Esophagus muscularis mucosa (tissue), 4 donors: ENCODE measurements at regions not wholly inside any gene's neighbourhood (a gene's known extent, or its start where the extent isn't known, plus 50 kb on each side); places are given as distances from the start of the nearest gene placed in this dataset.
"Not testable (repeated sequence)": the region's sequence is repeated elsewhere in the genome, so short reads cannot be mapped to it uniquely, and the experiment has no call there.

ENCODE experiments used
- DNase-seq: peaks from one replicate; pipeline ENCODE4 v3.0.0-alpha.2; 2017; ENCODE audit errors: extremely low spot score
- H3K27ac ChIP-seq, 4 donors: fragments of 200-600 bp; sonication (generic); replicated peaks in 1 of 4; 1 replicate in 3 of 4; 2 replicates in 1 of 4; pipeline ENCODE4 v1.5.1; 2016 to 2019; ENCODE audit warnings: mild to moderate bottlenecking in 1 of 4
- H3K27me3 ChIP-seq, 4 donors: fragments of 200-600 bp; sonication (generic); one replicate each; pipeline versions ENCODE4 v1.5.1 to v1.6.0; 2016 to 2019
- H3K36me3 ChIP-seq, 4 donors: fragments of 200-600 bp; sonication (generic); one replicate each; pipeline ENCODE4 v1.5.1; 2016 to 2019
- H3K4me1 ChIP-seq, 4 donors: fragments of 200-600 bp; sonication (generic); one replicate each; pipeline ENCODE4 v1.5.1; 2016 to 2019
- H3K4me3 ChIP-seq, 4 donors: fragments of 200-600 bp; sonication (generic); 1 replicate in 2 of 4; 2 replicates in 2 of 4; pipeline ENCODE4 v1.5.1; 2016 to 2019; ENCODE audit warnings: mild to moderate bottlenecking in 4 of 4, moderate library complexity in 1 of 4
- H3K9me3 ChIP-seq, 4 donors: fragments of 200-600 bp; sonication (generic); 1 replicate in 3 of 4; 2 replicates in 1 of 4; pipeline ENCODE4 v1.5.1; 2016 to 2019
- CTCF ChIP-seq, 3 experiments: fragments of 200-600 bp in 2 of 3; fragments of 450-650 bp in 1 of 3; sonication (generic) in 2 of 3; IDR thresholded peaks; one replicate each; pipeline ENCODE4 v1.5.1; 2017 to 2019; ENCODE audit warnings: antibody characterized with exemption in 3 of 3, mild to moderate bottlenecking in 2 of 3, moderate library complexity in 1 of 3
- EP300 ChIP-seq: sonication (generic); formaldehyde crosslinking; IDR thresholded peaks from one replicate; pipeline ENCODE4 v1.6.1; 2017; ENCODE audit warnings: antibody characterized with exemption
- POLR2A ChIP-seq: fragments of 450-650 bp; IDR thresholded peaks from one replicate; pipeline ENCODE4 v1.6.1; 2017; ENCODE audit warnings: antibody characterized with exemption, moderate library complexity, mild to moderate bottlenecking, low read depth
- POLR2AphosphoS5 ChIP-seq, 2 donors: sonication (generic); formaldehyde crosslinking; IDR thresholded peaks; one replicate each; pipeline ENCODE4 v1.6.1; 2017; ENCODE audit warnings: antibody characterized with exemption in 2 of 2
- WGBS: methylation state at CpG from one replicate; pipeline ENCODE4 v1.1.5; 2018; 5-methylcytosine and 5-hydroxymethylcytosine counted together
- intact Hi-C: fragments of 100-400 bp; cut with DNase I; formaldehyde crosslinking; loops from one replicate; pipeline ENCODE4 v1.15.1; 2023

DNA sequence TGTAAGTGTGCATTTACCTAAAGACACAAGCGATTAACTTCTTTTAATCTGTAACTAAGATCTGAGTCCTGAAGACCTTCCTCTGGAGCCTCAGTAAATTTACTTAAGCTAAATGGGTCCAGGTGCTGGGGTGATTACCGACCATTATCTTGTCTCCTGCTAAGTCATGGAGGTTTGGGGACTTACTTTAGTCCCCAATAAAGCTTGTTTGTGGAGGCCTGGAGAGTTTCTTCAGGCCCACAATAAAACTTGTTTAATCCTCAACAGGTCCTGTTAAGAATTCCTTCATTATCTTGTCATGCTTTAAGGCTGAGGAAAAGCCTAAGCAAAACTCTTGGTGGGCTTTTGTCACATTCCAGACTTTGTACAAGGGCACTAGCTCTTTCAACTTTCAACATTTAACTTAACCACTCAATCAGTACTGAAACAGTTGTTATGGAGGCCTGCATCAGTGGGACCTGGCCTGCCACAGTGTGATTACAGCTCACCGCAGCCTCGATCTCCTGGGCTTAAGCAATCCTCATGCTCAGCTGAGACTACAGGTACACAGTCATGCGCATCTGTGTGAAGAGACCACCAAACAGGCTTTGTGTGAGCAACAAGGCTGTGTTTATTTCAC is 84.0 kb downstream of the FMO4 start:
- H3K4me1 ChIP-seq: no peaks in the 10 kb centered on the region
- no peak for DNase-seq
- intact Hi-C loops: no loop called here

DNA sequence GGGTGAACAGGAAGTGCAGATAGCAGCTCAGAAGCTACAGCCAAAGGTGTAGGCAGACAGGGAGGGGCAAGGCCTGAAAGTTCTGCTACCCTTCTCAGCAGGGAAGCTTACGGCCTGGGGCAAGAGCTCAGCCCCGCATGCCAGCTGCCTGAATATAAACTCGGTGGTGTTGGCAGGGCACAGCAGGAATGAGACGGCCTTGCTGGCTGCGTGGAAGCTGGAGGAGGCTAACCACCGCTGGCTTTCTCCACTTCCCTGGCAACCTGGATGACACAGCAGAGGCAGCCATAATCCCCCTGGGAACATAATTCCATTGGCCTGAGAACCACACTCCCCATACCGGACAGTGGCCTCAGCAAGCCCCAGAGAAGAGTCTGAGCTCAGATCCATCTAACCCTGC is 81.9 kb upstream of the PRRC2C start:
- TF ChIP-seq CTCF (IDR thresholded peaks at IDR 0.05) (no peak), POLR2AphosphoS5 (IDR thresholded peaks at IDR 0.05) (no peak), EP300 (no peak), POLR2A (no peak)
- 54% methylated on average over 7 of the region's 7 CpGs for WGBS

More for the DNA sequence above, 84.0 kb downstream of the FMO4 start:
- Histone ChIP-seq H3K9me3 (no peaks in the 10 kb centered on the region), H3K4me3 (no peak overlapping the region), H3K27me3 (no peaks in the 10 kb centered on the region), H3K27ac (no peak overlapping the region), H3K36me3 (no peaks in the 10 kb centered on the region)
- 94% methylated on average over 4 of the region's 5 CpGs for WGBS
- TF ChIP-seq POLR2A (no peak), EP300 (no peak), CTCF (IDR thresholded peaks at IDR 0.05) (no peak), POLR2AphosphoS5 (IDR thresholded peaks at IDR 0.05) (no peak)

DNA sequence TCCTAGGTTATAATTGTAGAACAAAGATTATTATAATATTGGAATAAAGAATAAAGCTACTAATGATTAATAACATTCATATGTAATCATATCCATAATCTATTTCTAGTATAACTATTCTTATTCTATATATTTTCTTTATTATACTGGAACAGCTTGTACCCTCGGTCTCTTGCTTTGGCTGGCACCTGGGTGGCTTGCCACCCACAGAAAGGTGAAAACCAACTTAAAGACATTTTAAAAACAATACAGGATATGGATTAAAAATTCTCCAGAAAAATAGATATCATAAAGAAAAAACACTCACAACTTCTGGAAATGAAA is 80.0 kb upstream of the PRRC2C start:
- H3K36me3 ChIP-seq: no peaks in the 10 kb centered on the region
- no peaks in the 10 kb centered on the region for H3K27me3 ChIP-seq
- 86% methylated on average over 1 of the region's 1 CpG for WGBS
- H3K4me1 ChIP-seq: no peaks in the 10 kb centered on the region
- TF ChIP-seq POLR2AphosphoS5 (IDR thresholded peaks at IDR 0.05): no peak
- TF ChIP-seq EP300: no peak
- no peak for TF ChIP-seq POLR2A
- no peak for TF ChIP-seq CTCF (IDR thresholded peaks at IDR 0.05)
- DNase-seq: no peak
- H3K9me3 ChIP-seq: peaks cover 0 to 5% (median 0%) of the 10 kb centered on the region in 4 donors
- intact Hi-C loops: no loop called here
- H3K27ac ChIP-seq: no peak overlapping the region
- no peak overlapping the region for H3K4me3 ChIP-seq

More for the DNA sequence above, 81.9 kb upstream of the PRRC2C start:
- DNase-seq: no peak
- Histone ChIP-seq H3K9me3 (peaks cover 0 to 5% (median 0%) of the 10 kb centered on the region in 4 donors), H3K4me1 (no peaks in the 10 kb centered on the region), H3K36me3 (no peaks in the 10 kb centered on the region), H3K27me3 (no peaks in the 10 kb centered on the region), H3K4me3 (no peak overlapping the region), H3K27ac (no peak overlapping the region)
- intact Hi-C loops: no loop called here

GRCh38 chr1:171413557-171413956 is 71.8 kb upstream of the PRRC2C start:
- H3K9me3 ChIP-seq, intact Hi-C loops, H3K4me3 ChIP-seq, DNase-seq, H3K36me3 ChIP-seq, H3K27me3 ChIP-seq, H3K4me1 ChIP-seq, H3K27ac ChIP-seq: not testable (repeated sequence)
- 91% methylated on average over 6 of the region's 6 CpGs for WGBS

- H3K4me1 ChIP-seq: no peaks in the 10 kb centered on the region
- no peak overlapping the region for H3K27ac ChIP-seq
- 89% methylated on average over 3 of the region's 3 CpGs for WGBS
- no peak overlapping the region for H3K4me3 ChIP-seq
- H3K9me3 ChIP-seq: no peaks in the 10 kb centered on the region
- no peaks in the 10 kb centered on the region for H3K36me3 ChIP-seq
- intact Hi-C loops: no loop called here
- no peaks in the 10 kb centered on the region for H3K27me3 ChIP-seq
- TF ChIP-seq CTCF (IDR thresholded peaks at IDR 0.05) (no peak), EP300 (no peak), POLR2A (no peak), POLR2AphosphoS5 (IDR thresholded peaks at IDR 0.05) (no peak)
- DNase-seq: no peak
Measured at GRCh38 chr1:171418546-171418945, 66.8 kb upstream of the PRRC2C start.
